GM12878 (cell line): ENCODE measurements at regions not wholly inside any gene's neighbourhood (a gene's known extent, or its start where the extent isn't known, plus 50 kb on each side); places are given as distances from the start of the nearest gene placed in this dataset.

Experiments used
- CBX5 ChIP-seq: sonication (generic); IDR thresholded peaks from 2 replicates; pipeline ENCODE4 v1.6.1; 2016; ENCODE audit warnings: low read depth, moderate library complexity, mild to moderate bottlenecking, inconsistent platforms
- CHD2 ChIP-seq: IDR thresholded peaks from 2 replicates; pipeline ENCODE4 v1.6.1; 2011; ENCODE audit warnings: low read depth, low read length, improper control_type of control experiment, borderline replicate concordance
- FOXM1 ChIP-seq: IDR thresholded peaks from 2 replicates; pipeline ENCODE4 v1.6.1; 2012; ENCODE audit warnings: low read depth, mild to moderate bottlenecking, inconsistent platforms, low read length, moderate library complexity
- HDAC2 ChIP-seq: fragments of 200-600 bp; sonication (generic); IDR thresholded peaks from 2 replicates; pipeline ENCODE4 v1.6.1; 2017
- LARP7 ChIP-seq: fragments of 450-650 bp; IDR thresholded peaks from 2 replicates; pipeline ENCODE4 v1.6.1; 2017; ENCODE audit warnings: mild to moderate bottlenecking
- MTA2 ChIP-seq: fragments of 450-650 bp; IDR thresholded peaks from 2 replicates; pipeline ENCODE4 v1.6.1; 2016; ENCODE audit warnings: low read depth, mild to moderate bottlenecking, moderate library complexity
- NFYB ChIP-seq: IDR thresholded peaks from 2 replicates; pipeline ENCODE4 v1.6.1; 2011; ENCODE audit warnings: low read depth, mild to moderate bottlenecking, low read length, improper control_type of control experiment, moderate library complexity; ENCODE audit not compliant: insufficient read depth
- NR2F1 ChIP-seq: fragments of 450-650 bp; conservative IDR thresholded peaks from 2 replicates; pipeline ENCODE4 v1.6.1; 2017; ENCODE audit warnings: mild to moderate bottlenecking
- RUNX3 ChIP-seq: IDR thresholded peaks from 2 replicates; pipeline ENCODE4 v1.6.1; 2012; ENCODE audit warnings: low read length, inconsistent platforms
- SMC3 ChIP-seq: IDR thresholded peaks from 2 replicates; pipeline ENCODE4 v1.6.1; 2011; ENCODE audit warnings: low read length, improper control_type of control experiment, borderline replicate concordance
- ZSCAN29 ChIP-seq: fragments of 450-650 bp; IDR thresholded peaks from 2 replicates; pipeline ENCODE4 v1.6.1; 2017; ENCODE audit warnings: mild to moderate bottlenecking, moderate library complexity
- TF ChIP-seq, protein P1 (sequence below): fragments of 450-650 bp; formaldehyde crosslinking; IDR thresholded peaks from 2 replicates; pipeline ENCODE4 v1.4.0; 2020; ENCODE audit warnings: mild to moderate bottlenecking, moderate library complexity
- TF ChIP-seq, protein P2 (sequence below): IDR thresholded peaks from 2 replicates; pipeline ENCODE4 v1.6.1; 2011; ENCODE audit warnings: low read depth, low read length, improper control_type of control experiment, borderline replicate concordance

DNA sequence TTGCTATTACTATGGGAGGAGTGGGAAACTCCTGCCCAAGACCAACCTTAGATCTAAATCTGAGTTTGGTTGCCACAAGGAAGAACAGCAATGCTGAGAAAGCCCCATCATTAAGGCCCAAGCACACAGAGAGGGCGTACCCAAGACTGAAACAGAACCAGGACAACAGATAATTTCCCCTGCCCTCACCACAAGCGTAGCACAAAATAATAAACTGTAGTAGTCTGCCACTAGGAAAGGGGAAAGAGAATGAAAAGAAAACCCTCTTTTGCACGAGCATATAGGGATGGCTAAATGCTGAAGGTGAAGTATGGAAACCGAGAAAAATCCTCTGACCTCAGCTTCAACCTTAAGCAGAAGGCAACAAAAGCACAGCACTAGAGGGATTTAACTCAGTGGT lies 76.5 kb upstream of the DHRS4 start (continued):
- TF ChIP-seq NFYB = no peak
- TF ChIP-seq LARP7 = no peak
- no peak for TF ChIP-seq ZSCAN29
- no peak for TF ChIP-seq CBX5
- no peak for TF ChIP-seq SMC3
- TF ChIP-seq RUNX3 = peak; percentile 79
- TF ChIP-seq FOXM1 = peak; percentile 40; the same call in 1 of the 2 replicates
- TF ChIP-seq NR2F1 = no peak
- TF ChIP-seq MTA2 = no peak
- TF ChIP-seq, protein P1, sequence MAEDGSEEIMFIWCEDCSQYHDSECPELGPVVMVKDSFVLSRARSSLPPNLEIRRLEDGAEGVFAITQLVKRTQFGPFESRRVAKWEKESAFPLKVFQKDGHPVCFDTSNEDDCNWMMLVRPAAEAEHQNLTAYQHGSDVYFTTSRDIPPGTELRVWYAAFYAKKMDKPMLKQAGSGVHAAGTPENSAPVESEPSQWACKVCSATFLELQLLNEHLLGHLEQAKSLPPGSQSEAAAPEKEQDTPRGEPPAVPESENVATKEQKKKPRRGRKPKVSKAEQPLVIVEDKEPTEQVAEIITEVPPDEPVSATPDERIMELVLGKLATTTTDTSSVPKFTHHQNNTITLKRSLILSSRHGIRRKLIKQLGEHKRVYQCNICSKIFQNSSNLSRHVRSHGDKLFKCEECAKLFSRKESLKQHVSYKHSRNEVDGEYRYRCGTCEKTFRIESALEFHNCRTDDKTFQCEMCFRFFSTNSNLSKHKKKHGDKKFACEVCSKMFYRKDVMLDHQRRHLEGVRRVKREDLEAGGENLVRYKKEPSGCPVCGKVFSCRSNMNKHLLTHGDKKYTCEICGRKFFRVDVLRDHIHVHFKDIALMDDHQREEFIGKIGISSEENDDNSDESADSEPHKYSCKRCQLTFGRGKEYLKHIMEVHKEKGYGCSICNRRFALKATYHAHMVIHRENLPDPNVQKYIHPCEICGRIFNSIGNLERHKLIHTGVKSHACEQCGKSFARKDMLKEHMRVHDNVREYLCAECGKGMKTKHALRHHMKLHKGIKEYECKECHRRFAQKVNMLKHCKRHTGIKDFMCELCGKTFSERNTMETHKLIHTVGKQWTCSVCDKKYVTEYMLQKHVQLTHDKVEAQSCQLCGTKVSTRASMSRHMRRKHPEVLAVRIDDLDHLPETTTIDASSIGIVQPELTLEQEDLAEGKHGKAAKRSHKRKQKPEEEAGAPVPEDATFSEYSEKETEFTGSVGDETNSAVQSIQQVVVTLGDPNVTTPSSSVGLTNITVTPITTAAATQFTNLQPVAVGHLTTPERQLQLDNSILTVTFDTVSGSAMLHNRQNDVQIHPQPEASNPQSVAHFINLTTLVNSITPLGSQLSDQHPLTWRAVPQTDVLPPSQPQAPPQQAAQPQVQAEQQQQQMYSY (CRISPR knock-in tag) = no peak
- no peak for TF ChIP-seq HDAC2
- TF ChIP-seq CHD2 = no peak
- TF ChIP-seq, protein P2, sequence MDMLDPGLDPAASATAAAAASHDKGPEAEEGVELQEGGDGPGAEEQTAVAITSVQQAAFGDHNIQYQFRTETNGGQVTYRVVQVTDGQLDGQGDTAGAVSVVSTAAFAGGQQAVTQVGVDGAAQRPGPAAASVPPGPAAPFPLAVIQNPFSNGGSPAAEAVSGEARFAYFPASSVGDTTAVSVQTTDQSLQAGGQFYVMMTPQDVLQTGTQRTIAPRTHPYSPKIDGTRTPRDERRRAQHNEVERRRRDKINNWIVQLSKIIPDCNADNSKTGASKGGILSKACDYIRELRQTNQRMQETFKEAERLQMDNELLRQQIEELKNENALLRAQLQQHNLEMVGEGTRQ = no peak
